ENCODE measurements at regions not wholly inside any gene's neighbourhood (a gene's known extent, or its start where the extent isn't known, plus 50 kb on each side); places are given as distances from the start of the nearest gene placed in this dataset.

- no peaks in the 10 kb centered on the region for H3K9me3 ChIP-seq (ENCODE audit: low read depth)
- WGBS, 2 experiments (ENCODE audit: low coverage in 1 of 2, low lambda C conversion rate in 2 of 2, missing lambda C conversion rate in 2 of 2): 56 to 63% methylated on average over 3 of the region's 3 CpGs
Observed at GRCh38 chr5:144644317-144644716, 473.6 kb downstream of the KCTD16 start.

GRCh38 chr5:144638787-144639186 is 468.1 kb downstream of the KCTD16 start:
- H3K4me1 ChIP-seq (ENCODE audit: insufficient read depth): no peaks in the 10 kb centered on the region
- H3K4me3 ChIP-seq: no peak overlapping the region
- H2AFZ ChIP-seq: no peak overlapping the region
- no peaks in the 10 kb centered on the region for H3K9me2 ChIP-seq (ENCODE audit: insufficient read depth)
- H3K79me2 ChIP-seq (ENCODE audit: insufficient read depth): no peaks in the 10 kb centered on the region
- H3K9ac ChIP-seq: no peak overlapping the region
- 26 to 30% methylated on average over 2 of the region's 2 CpGs for WGBS, 2 experiments (ENCODE audit: low coverage in 1 of 2, low lambda C conversion rate in 2 of 2, missing lambda C conversion rate in 2 of 2)
- no peak for DNase-seq
- no peak overlapping the region for H3K27ac ChIP-seq
- TF ChIP-seq EZH2phosphoT487 (IDR thresholded peaks at IDR 0.05; ENCODE audit: insufficient read depth, low read depth) (no peak), EZH2 (IDR thresholded peaks at IDR 0.05; ENCODE audit: insufficient read depth, poor library complexity, severe bottlenecking) (no peak)
- H3K27me3 ChIP-seq (replicated peaks; ENCODE audit: insufficient read depth): no peaks in the 10 kb centered on the region
- in situ Hi-C loops (cut with MboI): no loop called here
- no peaks in the 10 kb centered on the region for H4K20me1 ChIP-seq (ENCODE audit: insufficient read depth)
- no peaks in the 10 kb centered on the region for H3F3A ChIP-seq (ENCODE audit: insufficient read depth)
- H3K4me2 ChIP-seq (ENCODE audit: unreplicated experiment): no peak overlapping the region
- peaks cover 8% of the 10 kb centered on the region for H3K9me3 ChIP-seq (ENCODE audit: low read depth)
- H3K36me3 ChIP-seq (ENCODE audit: low read depth): no peaks in the 10 kb centered on the region

More at GRCh38 chr5:144644317-144644716, 473.6 kb downstream of the KCTD16 start:
- Histone ChIP-seq H4K20me1 (ENCODE audit: insufficient read depth) (no peaks in the 10 kb centered on the region; the same call in 1 of the 2 replicates), H3K79me2 (ENCODE audit: insufficient read depth) (no peaks in the 10 kb centered on the region), H3K9ac (no peak overlapping the region), H3K36me3 (ENCODE audit: low read depth) (no peaks in the 10 kb centered on the region), H3K4me3 (no peak overlapping the region), H3K9me2 (ENCODE audit: insufficient read depth) (no peaks in the 10 kb centered on the region), H3K27ac (no peak overlapping the region), H3F3A (ENCODE audit: insufficient read depth) (no peaks in the 10 kb centered on the region), H3K4me1 (ENCODE audit: insufficient read depth) (no peaks in the 10 kb centered on the region), H2AFZ (no peak overlapping the region), H3K27me3 (replicated peaks; ENCODE audit: insufficient read depth) (no peaks in the 10 kb centered on the region), H3K4me2 (ENCODE audit: unreplicated experiment) (no peak overlapping the region)
- TF ChIP-seq EZH2 (IDR thresholded peaks at IDR 0.05; ENCODE audit: insufficient read depth, poor library complexity, severe bottlenecking) (no peak), EZH2phosphoT487 (IDR thresholded peaks at IDR 0.05; ENCODE audit: insufficient read depth, low read depth) (no peak)
- DNase-seq: no peak
- in situ Hi-C loops (cut with MboI): no loop called here

GRCh38 chr5:144634138-144634537 is 463.5 kb downstream of the KCTD16 start:
- Histone ChIP-seq H2AFZ (no peak overlapping the region), H3K9me3 (ENCODE audit: low read depth) (peaks cover 8% of the 10 kb centered on the region), H3K4me2 (ENCODE audit: unreplicated experiment) (no peak overlapping the region), H4K20me1 (ENCODE audit: insufficient read depth) (no peaks in the 10 kb centered on the region), H3K79me2 (ENCODE audit: insufficient read depth) (no peaks in the 10 kb centered on the region), H3K4me3 (no peak overlapping the region), H3K9ac (no peak overlapping the region), H3K9me2 (ENCODE audit: insufficient read depth) (no peaks in the 10 kb centered on the region), H3K27me3 (replicated peaks; ENCODE audit: insufficient read depth) (no peaks in the 10 kb centered on the region), H3K4me1 (ENCODE audit: insufficient read depth) (no peaks in the 10 kb centered on the region), H3F3A (ENCODE audit: insufficient read depth) (no peaks in the 10 kb centered on the region), H3K36me3 (ENCODE audit: low read depth) (no peaks in the 10 kb centered on the region), H3K27ac (no peak overlapping the region)
- in situ Hi-C loops (cut with MboI): no loop called here
- no peak for DNase-seq
- no peak for TF ChIP-seq EZH2 (IDR thresholded peaks at IDR 0.05; ENCODE audit: insufficient read depth, poor library complexity, severe bottlenecking)
- TF ChIP-seq EZH2phosphoT487 (IDR thresholded peaks at IDR 0.05; ENCODE audit: insufficient read depth, low read depth): no peak
- 41 to 46% methylated on average over 2 of the region's 2 CpGs for WGBS, 2 experiments (ENCODE audit: low coverage in 1 of 2, low lambda C conversion rate in 2 of 2, missing lambda C conversion rate in 2 of 2)

- Histone ChIP-seq H3K4me1 (ENCODE audit: insufficient read depth) (no peaks in the 10 kb centered on the region), H3F3A (ENCODE audit: insufficient read depth) (no peaks in the 10 kb centered on the region), H3K79me2 (ENCODE audit: insufficient read depth) (no peaks in the 10 kb centered on the region), H3K9ac (no peak overlapping the region), H4K20me1 (ENCODE audit: insufficient read depth) (no peaks in the 10 kb centered on the region), H2AFZ (peak overlapping the region; percentile 35; the same call in 1 of the 2 replicates), H3K27ac (no peak overlapping the region), H3K9me3 (ENCODE audit: low read depth) (no peaks in the 10 kb centered on the region), H3K27me3 (replicated peaks; ENCODE audit: insufficient read depth) (peaks cover 4% of the 10 kb centered on the region), H3K4me3 (peak overlapping the region; percentile 43; the same call in 1 of the 2 replicates), H3K9me2 (ENCODE audit: insufficient read depth) (no peaks in the 10 kb centered on the region), H3K4me2 (ENCODE audit: unreplicated experiment) (no peak overlapping the region), H3K36me3 (ENCODE audit: low read depth) (no peaks in the 10 kb centered on the region)
- TF ChIP-seq EZH2phosphoT487 (IDR thresholded peaks at IDR 0.05; ENCODE audit: insufficient read depth, low read depth) (no peak), EZH2 (IDR thresholded peaks at IDR 0.05; ENCODE audit: insufficient read depth, poor library complexity, severe bottlenecking) (no peak)
- 2 to 4% methylated on average over 29 to 30 of the region's 30 CpGs for WGBS, 2 experiments (ENCODE audit: low coverage in 1 of 2, low lambda C conversion rate in 2 of 2, missing lambda C conversion rate in 2 of 2)
- peak; percentile 17 for DNase-seq
- in situ Hi-C loops (cut with MboI): no loop called here
Observed at GRCh38 chr5:144598451-144599068, 427.9 kb downstream of the KCTD16 start.
